Urothelium cell line (cell line): ENCODE measurements at regions not wholly inside any gene's neighbourhood (a gene's known extent, or its start where the extent isn't known, plus 50 kb on each side); places are given as distances from the start of the nearest gene placed in this dataset.

Experiments
- DNase-seq: peaks from one replicate; pipeline ENCODE4 v3.0.0; 2011; ENCODE audit warnings: low spot score, mixed read lengths
- FAIRE-seq: peaks from 2 replicates; lab custom pipeline; 2011; peaks lifted over from hg19 to GRCh38; lab: Jason Lieb, UNC

GRCh38 chr22:27150544-27150941 is 493.2 kb downstream of the MIAT start:
- FAIRE-seq (no peak), DNase-seq (no peak)

GRCh38 chr22:27151407-27151806 is 494.0 kb downstream of the MIAT start:
- no peak for DNase-seq
- FAIRE-seq, result peak; percentile 61

- FAIRE-seq, result peak; percentile 46
- no peak for DNase-seq
Observed at GRCh38 chr22:27152033-27152432, 494.6 kb downstream of the MIAT start.

GRCh38 chr22:27152883-27153282 is 495.5 kb downstream of the MIAT start:
- FAIRE-seq, result no peak

GRCh38 chr22:27153386-27153785 is 496.0 kb downstream of the MIAT start:
- FAIRE-seq, result no peak
- peak; percentile 66 for DNase-seq

More at GRCh38 chr22:27152883-27153282, 495.5 kb downstream of the MIAT start:
- no peak for DNase-seq

- FAIRE-seq, result peak; percentile 9
- no peak for DNase-seq
Observed at GRCh38 chr22:27154717-27155116, 497.3 kb downstream of the MIAT start.

- FAIRE-seq, result peak; percentile 93
Observed at GRCh38 chr22:27156821-27157489, 499.6 kb downstream of the MIAT start.

GRCh38 chr22:27157666-27158370 is 500.4 kb downstream of the MIAT start:
- FAIRE-seq, result peak; percentile 76
- DNase-seq, result no peak

More at GRCh38 chr22:27156821-27157489, 499.6 kb downstream of the MIAT start:
- DNase-seq, result no peak

GRCh38 chr22:27159016-27159415 is 501.6 kb downstream of the MIAT start:
- DNase-seq (no peak), FAIRE-seq (peak; percentile 86)

GRCh38 chr22:27159716-27160295 is 502.4 kb downstream of the MIAT start:
- peak; percentile 93 for FAIRE-seq
- DNase-seq, result no peak

- peak; percentile 56 for FAIRE-seq
- no peak for DNase-seq
Observed at GRCh38 chr22:27163162-27164137, 506.1 kb downstream of the MIAT start.

- peak; percentile 93 for FAIRE-seq
- DNase-seq, result no peak
Observed at GRCh38 chr22:27164781-27165503, 507.6 kb downstream of the MIAT start.

- DNase-seq (no peak), FAIRE-seq (peak; percentile 95)
Observed at GRCh38 chr22:27168681-27169080, 511.3 kb downstream of the MIAT start.

- FAIRE-seq (peak; percentile 99), DNase-seq (peak; percentile 92)
Observed at GRCh38 chr22:27170491-27170890, 513.1 kb downstream of the MIAT start.

GRCh38 chr22:27171212-27171611 is 513.8 kb downstream of the MIAT start:
- no peak for DNase-seq
- no peak for FAIRE-seq

- no peak for FAIRE-seq
- no peak for DNase-seq
Observed at GRCh38 chr22:27173530-27173929, 516.1 kb downstream of the MIAT start.

- peak; percentile 87 for FAIRE-seq
- no peak for DNase-seq
Observed at GRCh38 chr22:27175021-27175838, 517.8 kb downstream of the MIAT start.

GRCh38 chr22:27175974-27176373 is 518.6 kb downstream of the MIAT start:
- FAIRE-seq (peak; percentile 50), DNase-seq (no peak)

- no peak for DNase-seq
- FAIRE-seq, result peak; percentile 99
Observed at GRCh38 chr22:27179161-27179560, 521.8 kb downstream of the MIAT start.
